OCI-LY3 (cell line): ENCODE measurements at regions not wholly inside any gene's neighbourhood (a gene's known extent, or its start where the extent isn't known, plus 50 kb on each side); places are given as distances from the start of the nearest gene placed in this dataset.

Experiments used
- EZH2phosphoT487 ChIP-seq: fragments of 200-600 bp; shearing (Covaris generic); IDR thresholded peaks from 2 replicates; pipeline ENCODE4 v1.6.1; 2018; ENCODE audit warnings: antibody characterized with exemption, mixed run types, low read depth
- TF ChIP-seq, protein P1 (sequence below): fragments of 200-600, 300-600 bp; sonication (generic); IDR thresholded peaks from 2 replicates; pipeline ENCODE4 v1.5.1; 2014; ENCODE audit warnings: antibody characterized with exemption, low read length, low read depth

DNA sequence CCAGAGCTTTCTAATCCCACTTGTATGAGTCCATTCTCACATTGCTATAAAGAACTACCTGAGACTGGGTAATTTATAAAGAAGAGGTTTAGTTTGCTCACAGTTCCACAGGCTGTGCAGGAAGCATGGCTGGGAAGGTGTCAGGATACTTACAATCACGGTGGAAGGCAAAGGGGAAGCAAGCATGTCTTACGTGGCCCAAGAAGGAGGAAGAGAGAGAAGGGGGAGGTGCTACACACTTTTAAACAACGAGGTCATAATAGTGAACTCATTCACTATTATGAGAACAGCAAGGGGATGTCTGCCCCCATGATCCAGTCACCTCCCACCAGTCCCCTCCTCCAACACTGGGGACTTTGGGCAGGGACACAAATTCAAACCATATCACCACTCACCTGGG is 67.8 kb downstream of the TTC32 start:
- TF ChIP-seq, protein P1, sequence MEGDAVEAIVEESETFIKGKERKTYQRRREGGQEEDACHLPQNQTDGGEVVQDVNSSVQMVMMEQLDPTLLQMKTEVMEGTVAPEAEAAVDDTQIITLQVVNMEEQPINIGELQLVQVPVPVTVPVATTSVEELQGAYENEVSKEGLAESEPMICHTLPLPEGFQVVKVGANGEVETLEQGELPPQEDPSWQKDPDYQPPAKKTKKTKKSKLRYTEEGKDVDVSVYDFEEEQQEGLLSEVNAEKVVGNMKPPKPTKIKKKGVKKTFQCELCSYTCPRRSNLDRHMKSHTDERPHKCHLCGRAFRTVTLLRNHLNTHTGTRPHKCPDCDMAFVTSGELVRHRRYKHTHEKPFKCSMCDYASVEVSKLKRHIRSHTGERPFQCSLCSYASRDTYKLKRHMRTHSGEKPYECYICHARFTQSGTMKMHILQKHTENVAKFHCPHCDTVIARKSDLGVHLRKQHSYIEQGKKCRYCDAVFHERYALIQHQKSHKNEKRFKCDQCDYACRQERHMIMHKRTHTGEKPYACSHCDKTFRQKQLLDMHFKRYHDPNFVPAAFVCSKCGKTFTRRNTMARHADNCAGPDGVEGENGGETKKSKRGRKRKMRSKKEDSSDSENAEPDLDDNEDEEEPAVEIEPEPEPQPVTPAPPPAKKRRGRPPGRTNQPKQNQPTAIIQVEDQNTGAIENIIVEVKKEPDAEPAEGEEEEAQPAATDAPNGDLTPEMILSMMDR = no peak
- no peak for TF ChIP-seq EZH2phosphoT487
